ENCODE measurements at regions not wholly inside any gene's neighbourhood (a gene's known extent, or its start where the extent isn't known, plus 50 kb on each side); places are given as distances from the start of the nearest gene placed in this dataset.

GRCh38 chr15:61796056-61796455 lies 264.2 kb downstream of the VPS13C start:
- TF ChIP-seq CTCF (IDR thresholded peaks at IDR 0.05) (no peak), ZFX (IDR thresholded peaks at IDR 0.05; ENCODE audit: borderline replicate concordance) (no peak)
